Tongue (tissue), 1 donor: ENCODE measurements at regions not wholly inside any gene's neighbourhood (a gene's known extent, or its start where the extent isn't known, plus 50 kb on each side); places are given as distances from the start of the nearest gene placed in this dataset.
A peak's percentile ranks its signal among the peaks of the same experiment; 100 is the strongest.
"Not testable (repeated sequence)": the region's sequence is repeated elsewhere in the genome, so short reads cannot be mapped to it uniquely, and the experiment has no call there.

Experiments used
- DNase-seq: peaks from one replicate; pipeline ENCODE4 v3.0.0-alpha.2; 2015

DNA sequence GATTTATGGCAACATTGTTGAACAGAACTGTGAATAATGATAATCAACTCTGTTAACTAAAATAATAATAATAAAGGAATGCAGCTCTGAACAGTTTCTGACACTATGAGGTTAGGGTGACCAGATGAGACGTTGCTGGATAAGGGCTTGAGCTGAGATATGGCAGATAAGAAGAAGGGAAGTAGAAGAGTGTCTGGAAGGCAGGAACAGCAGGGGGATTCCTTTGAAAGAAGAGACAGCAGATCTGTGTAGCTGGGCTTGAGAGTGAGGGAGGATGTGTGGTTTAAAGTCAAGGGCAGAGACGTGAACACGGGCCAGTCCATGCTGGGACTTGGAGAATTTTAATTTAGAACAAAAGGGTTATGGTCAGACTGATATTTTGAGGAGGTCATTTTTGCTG is 273.1 kb upstream of the SLC14A2 start:
- no peak for DNase-seq

- DNase-seq = no peak
Observed at GRCh38 chr18:45342653-45343052, 272.6 kb upstream of the SLC14A2 start.

- no peak for DNase-seq
Observed at GRCh38 chr18:45343365-45343764, 271.9 kb upstream of the SLC14A2 start.

DNA sequence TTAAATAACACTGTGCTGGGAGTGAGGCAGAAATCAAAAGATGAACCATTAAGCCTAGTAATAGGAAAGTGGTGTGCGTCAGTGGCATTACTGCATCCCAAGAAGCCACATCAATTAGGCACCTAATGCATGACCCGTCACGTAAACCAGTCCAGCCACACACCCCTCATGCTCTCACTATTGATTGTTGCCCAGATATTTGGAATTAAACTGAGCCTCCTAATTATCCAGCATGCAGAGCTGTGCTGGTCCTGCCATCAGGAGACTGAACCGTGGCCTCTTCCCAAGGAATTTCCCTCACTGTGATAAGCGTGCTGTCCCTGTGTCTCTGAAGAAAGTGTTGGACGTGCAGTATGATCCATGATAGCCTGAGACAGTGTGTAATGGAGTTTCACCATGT is 270.6 kb upstream of the SLC14A2 start:
- DNase-seq = not testable (repeated sequence)

DNA sequence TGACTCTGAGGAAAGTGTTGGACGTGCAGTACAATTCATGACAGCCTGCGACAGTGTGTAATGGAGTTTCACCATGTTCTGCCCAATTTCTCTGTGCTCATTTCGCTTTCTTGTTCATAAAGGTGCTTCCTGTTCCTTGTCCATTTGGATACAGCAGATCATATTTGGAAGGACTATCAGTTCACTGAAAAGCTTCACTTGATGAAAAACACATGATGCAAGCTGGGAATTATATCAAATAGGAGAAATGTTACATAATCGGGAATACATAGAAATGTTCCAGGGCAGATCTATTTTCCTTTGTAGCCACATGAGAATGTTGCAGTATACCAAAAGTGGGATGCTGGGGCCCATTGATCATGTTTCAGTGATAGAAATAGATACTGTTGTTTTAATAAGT is 266.3 kb upstream of the SLC14A2 start:
- DNase-seq = peak; percentile 62

GRCh38 chr18:45349467-45349866 is 265.8 kb upstream of the SLC14A2 start:
- DNase-seq = no peak

DNA sequence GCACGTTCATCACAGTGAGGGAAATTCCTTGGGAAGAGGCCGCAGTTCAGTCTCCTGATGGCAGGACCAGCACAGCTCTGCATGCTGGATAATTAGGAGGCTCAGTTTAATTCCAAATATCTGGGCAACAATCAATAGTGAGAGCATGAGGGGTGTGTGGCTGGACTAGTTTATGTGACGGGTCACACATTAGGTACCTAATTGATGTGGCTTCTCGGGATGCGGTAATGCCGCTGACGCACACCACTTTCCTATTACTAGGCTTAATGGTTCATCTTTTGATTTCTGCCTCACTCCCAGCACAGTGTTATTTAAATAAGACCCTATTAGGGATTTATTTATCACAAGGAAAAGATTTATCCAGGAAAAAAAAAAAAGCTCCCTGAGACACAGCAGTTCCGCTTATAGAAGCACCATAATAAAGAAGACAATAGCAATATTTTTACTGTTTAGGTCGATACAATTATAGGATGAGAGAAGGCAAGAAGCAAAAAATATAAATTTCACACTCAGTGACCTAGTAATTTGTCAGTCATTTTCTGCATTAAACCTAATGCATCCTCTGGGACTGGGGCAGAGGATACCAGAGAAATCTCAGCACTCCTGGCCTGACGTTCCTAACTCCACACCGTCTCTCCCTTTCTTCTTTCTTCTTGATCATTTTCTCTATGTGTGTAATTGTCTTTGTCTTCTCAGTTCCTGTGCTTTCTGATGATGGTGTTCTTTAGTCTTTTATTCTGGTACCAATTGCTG is 264.7 kb upstream of the SLC14A2 start:
- no peak for DNase-seq

DNA sequence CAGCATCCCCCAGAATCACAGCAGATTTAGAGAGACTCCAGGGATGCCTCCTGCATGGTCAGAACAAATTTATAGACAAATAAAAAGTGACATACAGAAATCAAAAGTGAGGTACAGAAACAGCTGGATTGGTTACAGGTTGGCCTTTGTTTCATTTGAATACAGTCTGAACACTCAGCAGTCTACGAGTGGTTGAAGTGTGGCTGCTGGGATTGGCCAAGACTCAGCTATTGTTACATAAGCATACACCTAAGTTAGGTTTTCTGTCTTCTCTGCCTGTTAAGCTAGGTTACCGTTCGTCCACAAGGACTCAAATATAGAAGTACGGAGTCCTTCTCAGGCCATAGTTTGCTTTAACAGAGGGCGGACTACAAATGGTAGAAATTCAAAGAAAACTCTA is 262.4 kb upstream of the SLC14A2 start:
- DNase-seq = no peak

DNA sequence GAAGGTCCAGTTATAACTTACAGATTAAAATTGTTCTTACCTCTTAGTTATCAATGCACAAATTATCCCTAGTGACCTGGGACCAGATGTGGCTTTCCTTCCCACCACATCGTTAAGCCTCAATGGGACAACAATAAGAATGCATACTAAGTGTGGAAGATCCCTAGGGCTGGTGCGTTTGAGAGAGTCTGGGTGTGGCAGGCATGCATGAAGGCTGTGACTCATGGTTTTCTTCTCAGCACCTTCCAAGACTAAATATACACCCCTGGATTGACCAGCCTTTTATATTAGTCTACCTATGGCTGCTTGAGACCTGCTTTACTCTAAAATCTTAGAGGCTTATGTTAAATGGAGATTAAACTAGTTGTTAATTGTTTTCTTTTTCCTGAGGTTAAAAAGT is 261.7 kb upstream of the SLC14A2 start:
- DNase-seq = no peak

- peak; percentile 34 for DNase-seq
Observed at GRCh38 chr18:45355944-45356520, 259.2 kb upstream of the SLC14A2 start.

GRCh38 chr18:45357686-45358470 is 257.4 kb upstream of the SLC14A2 start:
- no peak for DNase-seq

- DNase-seq = peak; percentile 45
Observed at GRCh38 chr18:45359275-45360009, 255.8 kb upstream of the SLC14A2 start.

DNA sequence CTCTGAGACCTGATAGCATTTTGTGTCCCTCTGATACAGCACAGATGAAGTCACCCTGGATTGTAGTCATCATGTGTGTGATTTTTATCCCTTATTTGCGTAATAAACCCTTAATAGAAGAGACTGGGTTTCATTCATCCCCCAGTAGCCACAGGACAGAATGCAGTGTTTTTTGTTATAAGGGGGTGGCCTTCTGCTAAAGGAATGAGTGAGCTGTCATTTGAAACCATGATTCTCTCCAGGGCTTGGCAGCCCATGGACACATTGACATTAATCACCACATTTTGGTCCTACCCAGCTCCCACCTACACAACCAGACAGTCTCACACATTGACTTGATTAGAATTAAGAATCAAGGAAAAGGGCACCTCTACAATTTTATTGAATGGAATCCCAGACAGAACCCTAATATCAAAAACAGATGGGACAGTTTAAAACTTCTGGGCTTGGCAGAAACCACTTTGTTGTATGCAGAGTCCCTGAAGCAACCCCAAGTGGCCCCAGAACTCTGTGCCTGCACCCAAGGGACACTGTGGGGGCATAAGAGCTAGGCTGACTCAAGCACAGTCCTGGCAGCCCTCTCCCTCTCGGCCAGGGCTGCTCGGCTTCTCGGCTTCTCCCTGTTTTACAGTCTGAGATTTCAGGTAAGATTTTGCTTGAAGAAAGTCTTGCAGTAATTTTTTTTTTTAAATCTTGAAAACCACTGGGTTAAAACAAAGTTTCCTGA is 254.0 kb upstream of the SLC14A2 start:
- DNase-seq = peak; percentile 45

DNA sequence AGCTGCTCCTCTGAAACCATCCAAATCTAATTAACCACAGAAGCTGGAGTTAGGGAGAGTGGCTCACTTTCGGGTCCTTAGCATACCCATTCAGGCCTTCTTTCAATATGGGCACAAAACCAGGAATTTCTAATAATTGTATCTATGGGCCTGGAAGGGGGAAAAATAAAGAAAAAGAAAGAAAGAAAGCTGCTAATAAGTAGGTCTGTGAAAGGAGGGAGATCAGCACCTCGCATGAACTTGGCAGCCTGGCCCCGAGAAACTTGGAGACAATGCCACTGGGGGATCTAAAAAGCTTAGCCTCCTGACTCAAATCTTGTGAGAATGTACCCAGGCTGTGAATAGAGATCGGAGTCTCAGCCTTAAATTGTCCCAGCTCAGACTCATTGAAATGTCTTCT is 252.1 kb upstream of the SLC14A2 start:
- peak; percentile 77 for DNase-seq

- DNase-seq = no peak
Observed at GRCh38 chr18:45365835-45366234, 249.4 kb upstream of the SLC14A2 start.

DNA sequence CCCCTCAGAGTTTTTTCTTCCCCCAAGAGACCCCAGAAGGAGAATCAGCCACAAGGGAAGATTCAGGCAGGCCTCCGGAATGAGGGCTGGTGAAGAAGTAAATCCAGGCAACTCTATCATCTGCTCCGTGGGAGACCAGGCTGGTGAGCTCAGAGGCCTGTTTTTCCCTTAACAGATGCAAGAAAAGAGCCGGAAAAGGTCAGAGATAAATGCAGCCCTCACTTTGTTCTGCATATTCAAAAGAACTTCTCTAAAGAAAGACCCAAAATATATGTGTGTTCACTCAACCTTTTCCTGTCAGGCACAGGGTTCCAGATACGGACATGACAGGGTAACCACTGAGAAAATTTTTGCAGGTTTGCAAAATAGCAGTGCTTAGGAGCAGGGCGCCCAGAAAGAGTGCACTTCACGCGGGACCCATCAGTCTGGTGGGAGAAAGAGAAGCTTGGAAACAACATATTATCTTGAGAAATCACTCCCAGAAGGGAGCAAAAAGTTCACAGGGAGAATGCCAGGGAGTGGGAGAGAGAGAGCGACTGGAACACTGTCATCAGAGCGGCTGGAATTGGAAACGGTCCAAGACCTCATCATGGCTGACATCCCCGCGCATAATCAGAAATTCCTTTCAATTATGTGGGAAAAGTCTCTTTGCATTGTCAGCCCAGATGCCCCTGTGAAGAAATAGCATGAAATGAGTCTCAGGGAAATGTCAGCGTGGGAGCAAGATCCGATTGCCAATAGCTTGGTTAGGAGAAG is 244.8 kb upstream of the SLC14A2 start:
- DNase-seq = peak; percentile 91

DNA sequence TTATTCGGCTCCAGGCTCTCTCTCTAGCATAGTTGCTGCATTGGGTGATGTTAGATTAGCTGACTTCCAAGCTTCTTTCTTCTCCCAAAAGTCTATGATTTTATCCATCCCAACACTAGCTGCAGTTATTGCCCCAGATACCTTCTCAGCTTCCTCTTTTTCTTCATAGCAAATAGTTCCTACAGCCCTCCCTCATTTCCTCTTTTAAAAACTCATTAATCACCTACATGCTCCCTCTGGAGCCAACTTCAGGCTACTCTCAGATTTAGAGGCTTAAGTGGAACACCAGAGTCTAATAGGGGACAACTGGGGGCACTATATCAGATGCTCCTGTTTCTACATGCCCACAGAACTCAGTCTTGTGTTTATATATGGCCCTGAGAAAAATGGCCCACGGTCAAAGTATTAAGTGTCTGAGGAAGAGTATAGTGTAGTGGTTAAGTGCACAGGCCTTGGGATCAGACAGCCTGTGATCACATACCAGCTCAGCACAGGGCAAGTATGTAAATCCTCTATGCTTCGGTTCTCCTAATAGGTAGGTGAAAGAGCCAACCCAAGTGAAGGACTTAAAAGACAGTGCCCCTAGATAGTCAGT is 241.9 kb upstream of the SLC14A2 start:
- no peak for DNase-seq

GRCh38 chr18:45374236-45374635 is 241.0 kb upstream of the SLC14A2 start:
- DNase-seq = no peak

DNA sequence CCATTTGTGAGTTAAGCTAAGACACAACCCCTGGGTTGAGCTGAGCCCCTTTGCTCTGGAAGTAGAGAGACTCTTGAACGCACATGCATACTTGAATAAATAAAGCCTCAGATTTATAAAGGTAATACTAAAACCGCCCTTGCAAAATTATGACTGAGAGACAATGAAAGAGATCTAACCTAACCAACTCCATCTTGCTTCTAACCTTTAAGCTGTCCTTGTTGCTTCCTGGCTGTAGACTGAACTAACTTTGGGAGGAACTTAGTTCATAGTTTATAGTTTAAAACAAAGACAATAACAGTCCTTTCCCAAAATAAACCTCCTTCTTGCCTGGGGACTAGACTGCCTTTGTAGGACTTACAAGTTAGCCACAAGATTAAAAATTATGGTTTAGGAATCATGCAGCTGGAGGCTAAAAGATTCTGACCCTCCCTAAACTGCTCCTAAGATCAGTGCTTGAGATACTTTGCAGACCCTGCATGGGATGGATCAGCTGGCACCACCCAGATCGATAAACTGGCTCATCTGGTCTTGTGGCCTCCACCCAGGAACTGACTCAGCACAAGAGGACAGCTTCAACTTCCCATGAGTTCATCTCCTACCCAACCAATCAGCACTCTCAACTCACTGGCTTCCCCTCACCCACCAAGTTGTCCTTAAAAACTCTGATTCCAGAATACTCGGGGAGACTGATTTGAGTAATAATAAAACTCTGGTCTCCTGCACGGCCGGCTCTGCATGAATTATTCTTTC is 240.2 kb upstream of the SLC14A2 start:
- DNase-seq = no peak

DNA sequence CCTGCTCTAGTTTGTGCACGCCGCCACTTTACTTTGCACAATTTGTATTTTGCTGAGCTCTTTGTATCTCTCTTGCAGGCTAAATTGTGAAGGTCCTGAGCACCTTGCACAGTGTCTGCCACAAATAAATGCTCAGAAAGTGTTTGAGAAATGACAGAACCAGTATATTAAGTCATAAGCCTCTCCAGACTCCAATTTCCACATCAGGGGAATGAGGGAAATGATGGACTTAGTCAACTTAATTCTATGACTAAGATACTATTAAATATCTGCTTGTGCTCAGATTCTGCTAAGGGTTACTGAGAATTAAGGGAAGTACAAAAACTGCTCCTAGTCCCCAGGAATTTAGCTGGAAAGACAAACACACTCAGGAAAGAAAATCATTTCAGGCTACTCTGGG is 239.1 kb upstream of the SLC14A2 start:
- DNase-seq = no peak
